Activated CD8-positive, alpha-beta T cell treated with anti-CD3 and anti-CD28 coated beads, Interleukin-2, amount 10 ng/mL, durations not matched to agents 7 days and 5 days (primary cell): ENCODE measurements at regions not wholly inside any gene's neighbourhood (a gene's known extent, or its start where the extent isn't known, plus 50 kb on each side); places are given as distances from the start of the nearest gene placed in this dataset.

ENCODE experiments used
- ATAC-seq: fragments of 150-1000 bp; cut with Tn5 transposase; one replicate; pipeline ENCODE4 v1.10.0; 2021; ENCODE audit warnings: moderate library complexity
- CTCF ChIA-PET: fragments of 350-600 bp; sonication (Branson Sonifier 250); formaldehyde crosslinking; loops from one replicate; lab custom pipeline; 2021; ENCODE audit warnings: antibody characterized with exemption; lab: Charles Lee
- POLR2A ChIA-PET: fragments of 350-600 bp; sonication (Branson Sonifier 250); formaldehyde crosslinking; loops from one replicate; lab custom pipeline; 2021; ENCODE audit warnings: antibody characterized with exemption; lab: Charles Lee
- DNase-seq: peaks from one replicate; pipeline ENCODE4 v3.0.0-alpha.2; 2020
- H3K27ac Mint-ChIP-seq: one replicate; pipeline ENCODE4 v1.8.0; 2021; ENCODE audit warnings: mild to moderate bottlenecking, mixed read lengths
- H3K27me3 Mint-ChIP-seq: one replicate; pipeline ENCODE4 v1.8.0; 2021; ENCODE audit warnings: low read depth, mixed read lengths
- H3K36me3 Mint-ChIP-seq: one replicate; pipeline ENCODE4 v1.8.0; 2021; ENCODE audit warnings: low read depth, mixed read lengths
- H3K4me1 Mint-ChIP-seq: one replicate; pipeline ENCODE4 v1.8.0; 2021; ENCODE audit warnings: low read depth, mixed read lengths
- H3K4me3 Mint-ChIP-seq: one replicate; pipeline ENCODE4 v1.8.0; 2021; ENCODE audit warnings: mild to moderate bottlenecking, mixed read lengths
- H3K9me3 Mint-ChIP-seq: one replicate; pipeline ENCODE4 v1.8.0; 2022; ENCODE audit warnings: mixed read lengths; ENCODE audit not compliant: insufficient read depth

DNA sequence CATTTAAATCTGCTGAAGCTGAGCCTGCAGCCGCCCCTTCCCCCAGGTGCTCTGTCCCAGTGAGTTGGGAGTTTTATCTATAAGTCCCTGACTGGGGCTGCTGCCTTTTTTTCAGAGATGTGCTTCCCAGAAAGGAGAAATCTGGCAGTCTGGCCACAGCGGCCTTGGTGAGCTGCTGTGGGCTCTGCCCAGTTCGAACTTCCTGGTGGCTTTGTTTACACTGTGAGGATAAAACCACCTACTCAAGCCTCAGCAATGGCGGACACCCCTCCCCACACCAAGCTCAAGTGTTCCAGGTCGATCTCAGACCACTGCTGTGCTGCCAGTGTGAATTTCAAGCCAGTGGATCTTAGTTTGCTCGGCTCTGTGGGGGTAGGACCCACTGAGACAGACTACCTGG, 97.3 kb downstream of the ACAA2 start:
- DNase-seq (no peak), ATAC-seq (no peak)
- H3K9me3 Mint-ChIP-seq, result no peaks in the 10 kb centered on the region
- H3K4me1 Mint-ChIP-seq, result no peaks in the 10 kb centered on the region
- CTCF ChIA-PET, result no interaction called here
- no peak overlapping the region for H3K4me3 Mint-ChIP-seq
- no peak overlapping the region for H3K27ac Mint-ChIP-seq
- H3K27me3 Mint-ChIP-seq, result peaks cover 31% of the 10 kb centered on the region
- POLR2A ChIA-PET, result interaction anchor here (0.6 kb wide), 1 partner anchor 1831 kb away, joined by 3 read pairs; no protein-coding TSS in a partner anchor
- no peaks in the 10 kb centered on the region for H3K36me3 Mint-ChIP-seq

DNA sequence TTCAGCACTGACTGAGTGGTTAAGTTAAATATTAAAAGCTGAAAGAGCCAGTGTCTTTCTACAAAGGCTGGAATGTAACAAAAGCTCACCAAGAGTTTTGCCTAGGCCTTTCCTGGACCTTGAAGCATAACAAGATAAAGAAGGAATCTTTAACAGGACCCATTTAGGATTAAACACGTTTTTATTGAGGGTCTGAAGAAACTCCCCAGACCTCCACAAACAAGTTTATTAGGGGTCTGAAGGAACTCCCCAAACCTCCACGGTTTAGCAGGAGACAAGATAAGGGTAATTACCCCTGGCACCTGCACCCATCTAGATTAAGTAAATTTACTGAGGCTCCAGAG, 104.0 kb downstream of the ACAA2 start:
- ChIA-PET POLR2A (no interaction called here), CTCF (no interaction called here)
- no peaks in the 10 kb centered on the region for H3K36me3 Mint-ChIP-seq
- no peak overlapping the region for H3K27ac Mint-ChIP-seq
- H3K4me1 Mint-ChIP-seq, result no peaks in the 10 kb centered on the region
- DNase-seq (no peak), ATAC-seq (no peak)
- H3K27me3 Mint-ChIP-seq, result peaks cover 32% of the 10 kb centered on the region
- H3K4me3 Mint-ChIP-seq, result no peak overlapping the region
- H3K9me3 Mint-ChIP-seq, result no peaks in the 10 kb centered on the region

DNA sequence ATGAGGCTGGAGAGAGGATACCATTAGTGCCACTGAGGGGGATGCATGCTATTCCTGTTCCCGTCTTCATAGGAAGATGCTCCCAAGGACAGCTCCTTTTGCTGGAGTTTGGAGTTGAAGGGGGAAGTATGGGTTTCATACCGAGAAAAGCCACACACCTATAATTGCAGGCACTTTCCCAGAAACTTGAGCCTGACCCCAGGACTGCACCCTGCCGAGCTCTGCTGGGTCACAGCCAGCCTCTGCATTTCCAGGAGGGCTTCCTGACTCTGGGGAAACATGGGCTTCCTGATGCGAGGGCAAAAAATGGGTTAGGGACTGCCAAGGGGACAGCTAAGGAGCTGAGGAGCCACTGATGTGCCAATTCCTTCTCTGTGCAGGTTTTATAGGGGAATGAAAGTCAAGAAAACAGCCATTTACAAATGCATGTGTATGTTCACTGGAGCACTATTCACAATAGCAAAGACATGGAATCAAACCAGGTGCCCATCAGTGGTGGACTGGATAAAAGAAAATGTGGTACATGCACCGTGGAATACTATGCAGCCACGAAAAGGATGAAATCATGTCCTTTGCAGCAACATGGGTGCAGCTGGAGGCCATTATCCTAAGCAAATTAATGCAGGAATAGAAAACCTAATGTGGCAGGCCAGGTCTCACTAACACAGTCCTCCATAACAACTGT, 104.5 kb downstream of the ACAA2 start:
- ATAC-seq (no peak), DNase-seq (no peak)
- H3K4me3 Mint-ChIP-seq, result no peak overlapping the region
- no peaks in the 10 kb centered on the region for H3K9me3 Mint-ChIP-seq
- H3K36me3 Mint-ChIP-seq, result no peaks in the 10 kb centered on the region
- ChIA-PET CTCF (no interaction called here), POLR2A (no interaction called here)
- H3K4me1 Mint-ChIP-seq, result no peaks in the 10 kb centered on the region
- H3K27me3 Mint-ChIP-seq, result peaks cover 27% of the 10 kb centered on the region
- H3K27ac Mint-ChIP-seq, result no peak overlapping the region

DNA sequence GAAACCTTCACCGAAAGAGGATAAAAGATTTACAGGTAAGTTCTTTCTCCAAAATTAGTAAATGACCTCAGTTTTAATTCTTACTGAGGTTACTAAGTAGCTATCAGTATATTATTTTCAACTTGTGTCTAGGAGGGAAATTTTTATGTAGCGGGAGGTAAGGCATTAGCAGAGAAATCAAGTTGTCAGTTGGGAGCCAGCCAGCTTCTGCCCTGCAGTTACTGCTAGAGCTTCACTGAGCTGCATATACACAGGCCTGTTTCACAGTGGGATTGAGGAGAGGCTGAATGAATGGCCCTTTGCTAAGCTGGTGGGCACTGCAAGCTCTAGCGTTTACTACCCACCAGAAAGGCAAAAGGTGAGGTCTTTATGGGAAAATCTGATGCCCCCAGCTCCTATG, 105.7 kb downstream of the ACAA2 start:
- CTCF ChIA-PET, result no interaction called here

DNA sequence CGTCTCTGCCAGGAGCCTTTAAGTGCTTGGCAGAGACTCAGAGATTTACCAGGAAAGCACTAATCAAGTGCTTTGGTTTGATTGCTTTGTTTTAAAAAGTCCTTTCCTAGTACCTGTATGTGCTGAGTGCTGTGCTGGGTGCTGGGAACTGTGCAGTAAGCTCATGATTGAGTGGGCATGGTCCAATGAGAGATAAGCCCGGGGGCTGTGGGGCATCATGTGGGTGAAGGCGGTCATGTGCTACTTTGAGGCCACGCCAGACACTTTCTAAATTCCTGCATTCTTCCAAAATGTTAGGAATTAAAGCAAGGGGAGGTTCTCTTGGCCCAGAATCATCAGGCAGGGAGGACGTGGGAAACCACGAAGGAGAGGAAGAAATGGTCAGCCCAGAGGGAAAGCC, 109.0 kb downstream of the ACAA2 start:
- ChIA-PET POLR2A (no interaction called here), CTCF (no interaction called here)
- no peak for ATAC-seq

More for the DNA sequence above, 105.7 kb downstream of the ACAA2 start:
- no peak overlapping the region for H3K27ac Mint-ChIP-seq
- no peaks in the 10 kb centered on the region for H3K9me3 Mint-ChIP-seq
- DNase-seq (no peak), ATAC-seq (no peak)
- POLR2A ChIA-PET, result no interaction called here
- H3K4me1 Mint-ChIP-seq, result no peaks in the 10 kb centered on the region
- H3K27me3 Mint-ChIP-seq, result peaks cover 20% of the 10 kb centered on the region
- H3K4me3 Mint-ChIP-seq, result no peak overlapping the region
- no peaks in the 10 kb centered on the region for H3K36me3 Mint-ChIP-seq

DNA sequence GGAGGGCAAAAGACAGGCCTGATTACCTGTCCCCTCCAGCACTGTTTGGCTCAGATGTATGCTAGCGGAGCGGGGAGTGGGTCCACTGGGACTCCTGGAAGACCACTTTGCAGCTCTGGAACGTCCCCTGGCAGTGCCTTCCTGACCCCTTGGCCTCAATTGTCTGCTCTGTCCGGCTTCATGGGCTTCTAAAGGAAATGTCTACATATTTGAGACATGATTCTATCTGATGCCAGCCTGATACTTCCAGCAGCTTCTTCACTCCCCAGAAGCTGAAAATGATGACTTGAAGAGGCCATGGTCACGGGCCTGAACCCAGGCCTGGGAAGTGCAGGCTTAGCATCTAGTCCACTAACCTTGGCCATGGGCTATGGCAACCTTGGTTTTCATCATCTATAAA, 112.1 kb downstream of the ACAA2 start:
- ATAC-seq (no peak), DNase-seq (no peak)
- ChIA-PET CTCF (no interaction called here), POLR2A (no interaction called here)
- Mint-ChIP-seq H3K9me3 (no peaks in the 10 kb centered on the region), H3K27ac (no peak overlapping the region), H3K36me3 (no peaks in the 10 kb centered on the region), H3K27me3 (peaks cover 10% of the 10 kb centered on the region), H3K4me3 (no peak overlapping the region), H3K4me1 (no peaks in the 10 kb centered on the region)

More for the DNA sequence above, 109.0 kb downstream of the ACAA2 start:
- Mint-ChIP-seq H3K4me3 (no peak overlapping the region), H3K36me3 (no peaks in the 10 kb centered on the region), H3K9me3 (no peaks in the 10 kb centered on the region), H3K27ac (no peak overlapping the region), H3K4me1 (no peaks in the 10 kb centered on the region), H3K27me3 (no peaks in the 10 kb centered on the region)
- DNase-seq, result no peak

DNA sequence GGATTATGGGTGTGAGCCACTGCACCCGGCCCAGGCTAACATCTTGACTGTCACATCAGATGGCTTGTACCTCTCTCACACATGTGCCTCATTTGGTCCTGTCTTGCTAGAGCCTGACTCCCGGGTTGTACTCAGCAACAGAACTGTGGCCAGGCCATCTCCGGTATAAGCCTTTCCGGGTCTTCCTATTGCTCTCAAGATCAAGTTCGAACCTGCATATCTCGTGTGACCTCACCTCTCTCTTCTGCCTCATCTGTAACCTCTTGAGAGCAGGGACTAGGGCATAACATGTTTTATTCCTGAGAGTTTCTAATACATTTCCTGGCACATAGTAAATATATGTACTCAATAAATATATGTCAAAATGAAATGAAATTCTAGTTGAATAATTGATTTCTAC, 114.0 kb downstream of the ACAA2 start:
- no peaks in the 10 kb centered on the region for H3K9me3 Mint-ChIP-seq
- H3K4me3 Mint-ChIP-seq, result no peak overlapping the region
- no peak overlapping the region for H3K27ac Mint-ChIP-seq
- ATAC-seq (no peak), DNase-seq (no peak)
- H3K4me1 Mint-ChIP-seq, result no peaks in the 10 kb centered on the region
- H3K27me3 Mint-ChIP-seq, result peaks cover 14% of the 10 kb centered on the region
- H3K36me3 Mint-ChIP-seq, result no peaks in the 10 kb centered on the region
- ChIA-PET POLR2A (no interaction called here), CTCF (no interaction called here)

DNA sequence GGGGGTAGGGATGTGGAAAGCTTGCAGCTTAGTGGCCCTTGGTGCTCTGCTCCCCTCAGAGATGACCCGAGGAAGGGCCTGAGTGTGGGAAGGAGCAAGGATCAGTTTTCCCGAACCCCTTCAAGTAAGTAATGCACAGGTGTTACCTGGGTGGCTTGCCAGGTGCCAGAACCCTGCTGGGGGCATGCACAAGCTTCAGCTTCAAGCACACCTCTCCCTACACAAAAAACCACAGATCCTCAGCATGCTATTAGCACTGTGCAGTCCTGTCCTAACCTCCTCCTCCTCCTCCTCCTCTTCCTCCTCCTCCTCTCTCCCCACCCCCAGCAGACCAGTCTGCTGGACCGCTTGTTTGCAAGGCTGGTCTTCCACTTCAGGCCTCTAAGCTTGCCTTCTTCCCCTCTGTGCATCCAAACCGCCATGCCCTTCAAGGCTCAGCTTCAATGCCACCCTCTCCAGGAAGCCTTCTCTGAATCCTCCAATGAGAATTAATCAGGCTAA, 114.8 kb downstream of the ACAA2 start:
- H3K4me1 Mint-ChIP-seq, result no peaks in the 10 kb centered on the region
- H3K27ac Mint-ChIP-seq, result no peak overlapping the region
- ChIA-PET POLR2A (no interaction called here), CTCF (no interaction called here)
- H3K4me3 Mint-ChIP-seq, result no peak overlapping the region
- H3K27me3 Mint-ChIP-seq, result peaks cover 14% of the 10 kb centered on the region
- no peaks in the 10 kb centered on the region for H3K36me3 Mint-ChIP-seq
- ATAC-seq (no peak), DNase-seq (no peak)
- H3K9me3 Mint-ChIP-seq, result no peaks in the 10 kb centered on the region

DNA sequence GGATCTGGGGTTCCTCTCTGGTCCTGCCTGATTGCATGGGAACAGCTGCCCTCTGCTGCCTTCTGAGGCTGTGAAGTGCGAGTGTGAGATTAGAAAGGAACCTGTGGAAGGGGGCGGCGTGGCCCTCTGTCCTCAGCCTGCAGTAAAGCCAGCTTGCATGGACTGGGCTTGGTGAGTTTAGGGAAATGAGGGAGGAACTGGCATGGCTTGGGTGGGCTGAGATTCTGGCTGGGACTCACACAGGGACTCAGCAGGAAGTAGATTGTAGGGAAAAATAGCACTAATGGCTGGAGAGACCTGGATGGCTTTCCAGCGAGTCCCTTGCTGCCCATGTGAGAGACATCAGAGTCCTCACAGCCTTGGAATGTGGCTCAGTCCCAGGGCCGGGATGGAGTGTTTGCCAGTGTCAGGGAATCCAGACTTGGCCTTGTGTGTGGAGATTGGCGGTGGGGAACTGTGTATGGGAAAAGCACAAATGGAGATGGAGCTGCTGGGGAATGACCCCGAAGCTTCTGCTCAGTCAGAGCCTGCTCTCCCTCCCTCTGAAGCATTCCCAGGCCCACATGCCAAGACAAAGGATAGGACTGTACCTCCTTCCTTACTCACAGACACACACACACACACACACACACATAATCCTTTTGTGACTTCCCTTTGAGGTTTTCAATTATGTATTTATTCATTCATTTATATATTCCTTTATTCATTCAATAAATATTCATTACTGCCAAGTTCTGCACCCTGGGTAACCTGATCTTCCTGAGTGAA, 115.4 kb downstream of the ACAA2 start:
- H3K4me1 Mint-ChIP-seq, result no peaks in the 10 kb centered on the region
- DNase-seq, result no peak
- H3K4me3 Mint-ChIP-seq, result no peak overlapping the region
- no peaks in the 10 kb centered on the region for H3K9me3 Mint-ChIP-seq
- H3K27me3 Mint-ChIP-seq, result peaks cover 14% of the 10 kb centered on the region
- H3K36me3 Mint-ChIP-seq, result no peaks in the 10 kb centered on the region
- H3K27ac Mint-ChIP-seq, result no peak overlapping the region
- ChIA-PET POLR2A (no interaction called here), CTCF (no interaction called here)
- no peak for ATAC-seq

DNA sequence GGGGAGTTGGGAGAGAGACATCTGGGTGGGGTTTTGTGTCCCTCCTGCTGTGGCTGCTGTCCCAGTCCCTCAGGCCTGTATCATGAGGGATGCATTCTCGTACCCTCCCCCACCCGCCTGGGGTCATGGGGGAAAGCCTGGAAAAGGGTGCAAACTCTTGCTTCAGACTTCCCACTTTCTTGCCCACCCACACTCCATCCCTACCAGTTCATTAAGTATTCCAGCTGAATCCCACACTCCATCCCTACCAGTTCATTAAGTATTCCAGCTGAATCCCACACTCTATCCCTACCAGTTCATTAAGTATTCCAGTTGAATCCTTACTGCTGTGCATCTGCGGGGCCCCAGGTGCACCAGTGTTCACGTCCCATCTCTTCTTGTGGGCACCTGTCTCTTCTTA, 116.3 kb downstream of the ACAA2 start:
- CTCF ChIA-PET, result interaction anchor here (0.7 kb wide), 1 partner anchor 18 kb away, joined by 3 read pairs; no protein-coding TSS in a partner anchor
- Mint-ChIP-seq H3K36me3 (no peaks in the 10 kb centered on the region), H3K4me1 (no peaks in the 10 kb centered on the region), H3K4me3 (no peak overlapping the region), H3K27ac (no peak overlapping the region), H3K9me3 (no peaks in the 10 kb centered on the region), H3K27me3 (peaks cover 14% of the 10 kb centered on the region)
- POLR2A ChIA-PET, result no interaction called here
- no peak for DNase-seq
- ATAC-seq, result no peak

DNA sequence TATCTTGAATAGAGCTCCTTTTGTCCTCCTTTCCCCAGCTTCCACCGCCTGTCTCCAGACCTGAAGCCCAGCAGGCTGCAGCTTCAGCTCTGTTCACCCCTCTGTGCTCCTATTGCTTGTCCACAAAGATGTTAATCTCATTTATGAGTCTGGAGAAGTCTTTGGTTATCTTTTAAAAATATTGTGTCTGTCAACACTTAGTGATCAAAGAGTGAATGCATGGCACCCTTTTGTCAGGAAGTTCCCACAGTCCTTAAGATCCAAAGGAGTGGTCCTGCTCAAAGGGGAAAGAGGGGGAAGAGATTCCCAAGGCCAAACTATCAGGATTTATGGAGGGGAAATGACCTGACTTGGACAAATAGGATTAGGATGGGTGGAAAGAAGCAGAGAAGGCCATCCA, 118.9 kb downstream of the ACAA2 start:
- Mint-ChIP-seq H3K27me3 (peaks cover 19% of the 10 kb centered on the region), H3K36me3 (no peaks in the 10 kb centered on the region), H3K27ac (no peak overlapping the region), H3K9me3 (no peaks in the 10 kb centered on the region), H3K4me3 (no peak overlapping the region), H3K4me1 (peaks cover 6% of the 10 kb centered on the region)
- DNase-seq (no peak), ATAC-seq (no peak)
- POLR2A ChIA-PET, result no interaction called here
- CTCF ChIA-PET, result no interaction called here

DNA sequence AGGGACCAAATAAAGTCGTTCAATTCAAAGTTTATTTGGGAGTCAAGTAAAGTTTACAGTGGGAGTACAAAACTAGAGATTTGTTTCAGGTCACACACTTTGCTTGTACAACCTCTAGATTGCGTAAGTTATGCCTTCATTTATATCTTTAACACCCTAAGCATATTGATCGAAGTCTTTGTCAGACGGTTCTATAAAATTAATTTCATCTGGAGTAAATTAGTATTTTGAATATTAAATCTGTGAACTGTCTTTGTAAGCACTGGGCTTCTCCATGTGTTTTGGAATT, 119.7 kb downstream of the ACAA2 start:
- Mint-ChIP-seq H3K27ac (no peak overlapping the region), H3K4me1 (peaks cover 6% of the 10 kb centered on the region), H3K9me3 (no peaks in the 10 kb centered on the region), H3K27me3 (peaks cover 17% of the 10 kb centered on the region), H3K4me3 (no peak overlapping the region), H3K36me3 (no peaks in the 10 kb centered on the region)
- ATAC-seq (no peak), DNase-seq (no peak)
- ChIA-PET CTCF (no interaction called here), POLR2A (no interaction called here)
